Activated naive CD8-positive, alpha-beta T cell (primary cell): ENCODE measurements at regions not wholly inside any gene's neighbourhood (a gene's known extent, or its start where the extent isn't known, plus 50 kb on each side); places are given as distances from the start of the nearest gene placed in this dataset.

Source experiments
- H3K27ac Mint-ChIP-seq: one replicate; pipeline ENCODE4 v1.8.0; 2021; ENCODE audit warnings: mixed read lengths
- H3K27me3 Mint-ChIP-seq: one replicate; pipeline ENCODE4 v1.8.0; 2021; ENCODE audit warnings: mixed read lengths
- H3K36me3 Mint-ChIP-seq: one replicate; pipeline ENCODE4 v1.8.0; 2021; ENCODE audit warnings: mixed read lengths
- H3K4me1 Mint-ChIP-seq: one replicate; pipeline ENCODE4 v1.8.0; 2021; ENCODE audit warnings: low read depth, mixed read lengths
- H3K4me3 Mint-ChIP-seq: one replicate; pipeline ENCODE4 v1.8.0; 2021; ENCODE audit warnings: mild to moderate bottlenecking, mixed read lengths
- H3K9me3 Mint-ChIP-seq: one replicate; pipeline ENCODE4 v1.8.0; 2021; ENCODE audit warnings: low read depth, mixed read lengths

GRCh38 chr12:4034921-4035320 is 161.7 kb upstream of the PARP11 start:
- Mint-ChIP-seq H3K4me3 (no peak overlapping the region), H3K4me1 (peaks cover 15% of the 10 kb centered on the region), H3K27me3 (no peaks in the 10 kb centered on the region), H3K27ac (no peak overlapping the region), H3K36me3 (peaks cover 7% of the 10 kb centered on the region), H3K9me3 (no peaks in the 10 kb centered on the region)

DNA sequence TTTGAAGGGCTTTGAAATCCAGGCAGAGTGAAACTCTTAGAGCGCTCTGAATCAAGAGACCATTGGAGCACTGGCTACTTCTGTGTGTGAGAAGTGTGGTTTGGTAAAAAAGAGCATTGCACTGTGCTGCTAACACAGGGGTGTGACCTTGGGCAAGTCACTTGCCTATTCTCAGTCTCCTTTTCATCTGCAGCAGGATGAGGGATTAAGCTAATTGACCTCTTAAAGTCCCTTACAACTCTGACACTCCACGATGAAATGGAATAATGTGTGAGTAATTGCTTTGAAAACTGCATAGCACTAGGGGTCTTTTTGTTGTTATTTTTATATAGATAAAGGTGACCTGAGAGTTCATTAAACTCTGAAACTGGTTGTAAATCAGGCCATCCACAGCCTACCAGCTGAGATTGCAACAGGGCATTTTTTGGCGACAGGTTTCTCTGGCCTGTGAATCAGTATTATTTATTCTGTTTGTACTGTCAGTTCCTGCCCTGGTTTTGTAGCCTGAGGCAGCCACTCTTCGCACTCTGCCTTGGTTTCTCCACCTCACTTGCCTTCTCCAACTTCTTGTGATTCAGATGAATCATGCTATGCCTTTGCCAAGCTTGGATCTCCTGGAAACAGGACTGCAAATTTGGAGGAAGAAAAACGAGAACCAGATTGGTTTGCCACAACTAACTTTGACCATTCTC is 159.9 kb upstream of the PARP11 start:
- no peak overlapping the region for H3K27ac Mint-ChIP-seq
- H3K27me3 Mint-ChIP-seq = no peaks in the 10 kb centered on the region

GRCh38 chr12:4031703-4032291 is 158.6 kb upstream of the PARP11 start:
- Mint-ChIP-seq H3K4me1 (peaks cover 37% of the 10 kb centered on the region), H3K27ac (peak overlapping the region; percentile 59), H3K9me3 (no peaks in the 10 kb centered on the region), H3K36me3 (peaks cover 4% of the 10 kb centered on the region), H3K27me3 (no peaks in the 10 kb centered on the region), H3K4me3 (peak overlapping the region; percentile 74)

More for the DNA sequence above, 159.9 kb upstream of the PARP11 start:
- no peaks in the 10 kb centered on the region for H3K9me3 Mint-ChIP-seq
- H3K36me3 Mint-ChIP-seq = peaks cover 7% of the 10 kb centered on the region
- peaks cover 25% of the 10 kb centered on the region for H3K4me1 Mint-ChIP-seq
- no peak overlapping the region for H3K4me3 Mint-ChIP-seq

DNA sequence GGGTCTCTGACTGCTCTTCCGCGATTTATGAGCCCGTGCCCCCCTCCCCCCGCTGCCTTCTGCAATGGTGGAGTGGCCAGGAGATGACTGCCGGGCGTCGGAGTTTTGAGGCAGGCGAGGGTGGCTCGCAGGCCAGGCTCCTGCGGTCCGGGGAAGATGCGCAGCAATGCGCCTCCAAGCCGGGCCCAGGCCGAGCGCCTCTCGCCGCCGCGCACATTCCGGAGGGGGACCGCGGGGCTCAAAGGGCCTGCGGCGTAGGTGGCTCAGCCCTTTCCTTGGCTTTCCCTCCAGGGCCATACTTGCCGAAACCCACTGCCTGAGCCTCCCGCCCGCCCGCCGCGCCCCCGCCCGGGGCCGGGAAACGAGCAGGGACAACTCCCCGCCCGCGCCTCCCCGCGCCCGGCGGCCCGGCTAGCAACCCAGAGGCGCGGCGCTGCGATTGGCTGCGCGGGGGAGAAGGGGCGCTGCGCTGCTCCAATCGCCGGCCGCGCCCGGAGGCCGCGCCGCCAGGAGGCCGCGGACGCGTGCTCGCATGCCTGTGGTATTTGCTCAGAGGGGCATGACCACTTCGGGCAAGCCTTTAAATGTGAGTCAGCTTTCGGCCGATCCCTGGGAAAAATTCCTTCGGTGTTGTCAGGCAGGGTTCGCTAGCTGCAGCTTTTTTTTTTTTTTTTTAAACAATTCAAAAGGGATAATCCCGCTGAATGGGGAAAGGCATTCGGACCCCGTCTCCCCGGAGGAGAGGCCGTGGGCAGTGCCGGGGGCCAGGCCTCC is 157.9 kb upstream of the PARP11 start:
- Mint-ChIP-seq H3K4me3 (peak overlapping the region; percentile 70), H3K9me3 (no peaks in the 10 kb centered on the region), H3K27ac (peak overlapping the region; percentile 69), H3K27me3 (no peaks in the 10 kb centered on the region), H3K4me1 (peaks cover 43% of the 10 kb centered on the region), H3K36me3 (no peaks in the 10 kb centered on the region)

GRCh38 chr12:4027412-4027811 is 154.2 kb upstream of the PARP11 start:
- Mint-ChIP-seq H3K9me3 (no peaks in the 10 kb centered on the region), H3K27ac (peak overlapping the region; percentile 84), H3K4me1 (peaks cover 45% of the 10 kb centered on the region), H3K4me3 (peak overlapping the region; percentile 77), H3K36me3 (no peaks in the 10 kb centered on the region), H3K27me3 (no peaks in the 10 kb centered on the region)

DNA sequence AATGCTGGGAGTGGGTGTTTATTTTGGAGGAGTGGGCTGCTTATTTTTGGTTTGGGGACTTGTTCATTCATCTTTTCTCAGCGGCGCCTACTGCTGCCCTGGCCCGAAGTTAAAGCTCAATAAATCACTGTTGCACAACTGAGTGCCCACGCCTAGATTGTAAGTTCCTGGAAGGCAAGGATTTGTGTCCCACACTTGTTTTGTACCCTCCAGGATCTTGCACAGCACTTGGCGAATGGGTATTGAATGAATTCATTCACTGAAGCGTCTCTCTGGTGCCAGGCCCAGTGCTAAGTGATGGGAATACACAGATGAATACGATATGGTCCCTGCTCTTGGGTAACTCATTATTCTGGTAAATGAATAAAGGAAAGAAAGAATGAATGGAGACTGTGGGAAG is 153.3 kb upstream of the PARP11 start:
- Mint-ChIP-seq H3K4me1 (peaks cover 40% of the 10 kb centered on the region), H3K9me3 (no peaks in the 10 kb centered on the region), H3K36me3 (no peaks in the 10 kb centered on the region), H3K27ac (peak overlapping the region; percentile 3), H3K4me3 (no peak overlapping the region), H3K27me3 (no peaks in the 10 kb centered on the region)

- no peak overlapping the region for H3K27ac Mint-ChIP-seq
- no peak overlapping the region for H3K4me3 Mint-ChIP-seq
- H3K36me3 Mint-ChIP-seq = no peaks in the 10 kb centered on the region
- peaks cover 40% of the 10 kb centered on the region for H3K4me1 Mint-ChIP-seq
- no peaks in the 10 kb centered on the region for H3K27me3 Mint-ChIP-seq
- no peaks in the 10 kb centered on the region for H3K9me3 Mint-ChIP-seq
These were observed 152.8 kb upstream of the PARP11 start for GRCh38 chr12:4026020-4026358.

- Mint-ChIP-seq H3K4me3 (no peak overlapping the region), H3K27me3 (no peaks in the 10 kb centered on the region), H3K27ac (no peak overlapping the region), H3K9me3 (no peaks in the 10 kb centered on the region), H3K4me1 (peaks cover 36% of the 10 kb centered on the region), H3K36me3 (no peaks in the 10 kb centered on the region)
These were observed 152.2 kb upstream of the PARP11 start for GRCh38 chr12:4025181-4026019.

DNA sequence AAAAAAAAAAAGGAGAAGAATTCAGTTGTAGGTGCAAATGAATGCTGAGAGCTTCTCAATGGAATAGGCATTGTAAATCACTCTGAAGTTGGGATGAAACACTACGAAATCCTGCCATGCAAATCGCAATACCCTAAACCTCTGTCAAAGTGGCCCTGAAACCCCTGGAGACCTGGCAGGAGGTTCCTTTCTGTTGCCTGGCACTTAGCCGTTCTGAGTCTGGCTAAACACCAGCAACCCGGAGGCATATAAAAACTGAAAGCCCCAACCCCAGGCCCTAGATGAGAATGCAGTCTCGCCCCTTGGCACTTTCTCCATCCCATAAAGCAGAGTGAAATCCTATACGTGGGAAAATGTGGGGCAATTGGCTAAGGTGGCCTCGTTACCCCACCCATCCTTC is 151.5 kb upstream of the PARP11 start:
- Mint-ChIP-seq H3K27ac (no peak overlapping the region), H3K4me3 (no peak overlapping the region), H3K36me3 (no peaks in the 10 kb centered on the region), H3K4me1 (peaks cover 31% of the 10 kb centered on the region), H3K27me3 (no peaks in the 10 kb centered on the region), H3K9me3 (no peaks in the 10 kb centered on the region)

GRCh38 chr12:4015225-4016091 is 142.3 kb upstream of the PARP11 start:
- Mint-ChIP-seq H3K9me3 (no peaks in the 10 kb centered on the region), H3K27me3 (no peaks in the 10 kb centered on the region), H3K27ac (no peak overlapping the region), H3K4me3 (no peak overlapping the region), H3K4me1 (no peaks in the 10 kb centered on the region), H3K36me3 (no peaks in the 10 kb centered on the region)

DNA sequence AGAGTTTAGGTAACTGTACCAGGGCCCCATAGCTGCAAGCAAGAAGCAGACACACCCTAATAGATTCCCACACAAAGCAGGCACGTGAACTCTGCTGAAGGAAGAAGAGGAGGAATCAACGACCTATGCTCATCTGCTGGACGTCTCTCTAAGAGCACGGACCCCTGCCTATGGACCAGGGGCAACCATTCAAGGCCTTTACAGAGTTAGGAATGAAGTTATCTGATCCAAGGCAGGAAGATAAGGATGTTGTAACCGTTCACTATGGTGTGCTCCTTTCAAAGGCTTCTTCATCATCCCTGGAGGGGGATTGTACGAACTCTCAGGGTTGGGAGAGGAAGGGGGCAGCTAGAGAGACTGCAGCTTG is 141.6 kb upstream of the PARP11 start:
- Mint-ChIP-seq H3K27me3 (no peaks in the 10 kb centered on the region), H3K9me3 (no peaks in the 10 kb centered on the region), H3K4me1 (no peaks in the 10 kb centered on the region), H3K4me3 (no peak overlapping the region), H3K27ac (no peak overlapping the region), H3K36me3 (no peaks in the 10 kb centered on the region)

DNA sequence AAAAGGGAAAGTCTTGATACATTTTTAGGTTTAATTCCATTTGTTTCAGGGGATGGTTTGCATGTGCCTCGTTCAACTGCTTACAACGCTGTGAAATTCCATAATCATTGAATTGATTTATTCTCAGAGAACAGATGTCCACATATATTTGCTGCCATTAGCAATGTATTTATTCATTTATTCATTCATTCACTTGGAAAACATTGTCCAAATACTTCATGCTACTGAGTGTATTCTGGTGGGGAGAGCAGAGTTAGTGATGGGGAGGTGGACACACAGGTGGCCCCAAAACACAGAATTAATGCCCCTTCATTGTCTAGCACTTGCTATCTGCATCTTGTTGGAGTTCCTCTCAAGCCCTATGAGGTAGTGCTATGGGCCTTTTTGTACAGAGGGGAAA is 141.2 kb upstream of the PARP11 start:
- no peaks in the 10 kb centered on the region for H3K4me1 Mint-ChIP-seq
- no peak overlapping the region for H3K27ac Mint-ChIP-seq
- no peak overlapping the region for H3K4me3 Mint-ChIP-seq
- no peaks in the 10 kb centered on the region for H3K27me3 Mint-ChIP-seq
- no peaks in the 10 kb centered on the region for H3K9me3 Mint-ChIP-seq
- H3K36me3 Mint-ChIP-seq = no peaks in the 10 kb centered on the region

GRCh38 chr12:4012977-4013968 is 140.1 kb upstream of the PARP11 start:
- H3K27me3 Mint-ChIP-seq = no peaks in the 10 kb centered on the region
- no peaks in the 10 kb centered on the region for H3K9me3 Mint-ChIP-seq
- H3K4me3 Mint-ChIP-seq = no peak overlapping the region
- H3K4me1 Mint-ChIP-seq = no peaks in the 10 kb centered on the region
- H3K27ac Mint-ChIP-seq = no peak overlapping the region
- H3K36me3 Mint-ChIP-seq = no peaks in the 10 kb centered on the region
